Liver (tissue), 7 donors: ENCODE measurements at regions not wholly inside any gene's neighbourhood (a gene's known extent, or its start where the extent isn't known, plus 50 kb on each side); places are given as distances from the start of the nearest gene placed in this dataset.

Experiments used
- DNase-seq: peaks from one replicate; pipeline ENCODE4 v3.0.0-alpha.2; 2017; ENCODE audit warnings: low spot score
- H3K27ac ChIP-seq, 2 donors: one replicate each; pipeline ENCODE4 v1.7.0; 2013; ENCODE audit warnings: inconsistent platforms in 2 of 2, low read length in 2 of 2, control low read depth in 1 of 2, low read depth in 1 of 2, mild to moderate bottlenecking in 1 of 2
- H3K27me3 ChIP-seq, 4 donors: one replicate each; pipeline versions ENCODE4 v1.6.1 to v1.7.0; 2013; ENCODE audit warnings: low read length in 3 of 4, inconsistent platforms in 1 of 4, mild to moderate bottlenecking in 1 of 4, moderate library complexity in 1 of 4; ENCODE audit not compliant: control insufficient read depth in 4 of 4, insufficient read depth in 4 of 4
- H3K36me3 ChIP-seq, 4 donors: one replicate each; pipeline versions ENCODE4 v1.6.1 to v1.7.0; 2013; ENCODE audit warnings: low read length in 3 of 4, mild to moderate bottlenecking in 3 of 4, low read depth in 1 of 4, moderate library complexity in 1 of 4; ENCODE audit not compliant: control insufficient read depth in 4 of 4, insufficient read depth in 3 of 4
- H3K4me1 ChIP-seq, 4 donors: one replicate each; pipeline versions ENCODE4 v1.6.1 to v1.7.0; 2013; ENCODE audit warnings: low read length in 3 of 4, mild to moderate bottlenecking in 3 of 4, moderate library complexity in 1 of 4; ENCODE audit not compliant: control insufficient read depth in 4 of 4, insufficient read depth in 4 of 4
- H3K4me3 ChIP-seq, 3 donors: one replicate each; pipeline versions ENCODE4 v1.6.1 to v1.7.0; 2013; ENCODE audit warnings: low read length in 3 of 3, control low read depth in 1 of 3, low read depth in 1 of 3, mild to moderate bottlenecking in 1 of 3
- H3K9ac ChIP-seq, 2 donors: one replicate each; pipeline ENCODE4 v1.7.0; 2013; ENCODE audit warnings: low read length in 2 of 2, mild to moderate bottlenecking in 2 of 2, moderate library complexity in 2 of 2, control low read depth in 1 of 2, low read depth in 1 of 2
- H3K9me3 ChIP-seq, 4 donors: one replicate each; pipeline versions ENCODE4 v1.6.1 to v1.7.0; 2013; ENCODE audit warnings: low read length in 3 of 4; ENCODE audit not compliant: control insufficient read depth in 4 of 4
- ATF3 ChIP-seq: IDR thresholded peaks from 2 replicates; pipeline ENCODE4 v1.6.1; 2016; ENCODE audit warnings: antibody characterized with exemption
- EGR1 ChIP-seq, 2 donors: IDR thresholded peaks; 2 replicates each; pipeline ENCODE4 v1.6.1; 2016 to 2018; ENCODE audit warnings: antibody characterized with exemption in 2 of 2, low read depth in 2 of 2
- FOXA1 ChIP-seq: IDR thresholded peaks from 2 replicates; pipeline ENCODE4 v1.6.1; 2016; ENCODE audit warnings: antibody characterized with exemption
- FOXA2 ChIP-seq: IDR thresholded peaks from 2 replicates; pipeline ENCODE4 v1.6.1; 2016; ENCODE audit warnings: antibody characterized with exemption
- GABPA ChIP-seq, 2 donors: IDR thresholded peaks in 1 of 2; conservative IDR thresholded peaks in 1 of 2; 2 replicates each; pipeline ENCODE4 v1.6.1; 2016; ENCODE audit warnings: antibody characterized with exemption in 2 of 2, mild to moderate bottlenecking in 1 of 2, moderate library complexity in 1 of 2
- HNF4G ChIP-seq: IDR thresholded peaks from 2 replicates; pipeline ENCODE4 v1.6.1; 2016; ENCODE audit warnings: antibody characterized with exemption
- JUND ChIP-seq, 2 donors: IDR thresholded peaks; 2 replicates each; pipeline ENCODE4 v1.6.1; 2016; ENCODE audit warnings: antibody characterized with exemption in 2 of 2
- MAX ChIP-seq: IDR thresholded peaks from 2 replicates; pipeline ENCODE4 v1.6.1; 2016; ENCODE audit warnings: antibody characterized with exemption
- NR2F2 ChIP-seq: IDR thresholded peaks from 2 replicates; pipeline ENCODE4 v1.6.1; 2016; ENCODE audit warnings: antibody characterized with exemption
- RAD21 ChIP-seq, 2 donors: IDR thresholded peaks; 2 replicates each; pipeline ENCODE4 v1.6.1; 2016; ENCODE audit warnings: antibody characterized with exemption in 2 of 2, mild to moderate bottlenecking in 2 of 2
- REST ChIP-seq: IDR thresholded peaks from 2 replicates; pipeline ENCODE4 v1.6.1; 2016; ENCODE audit warnings: antibody characterized with exemption, mild to moderate bottlenecking
- RXRA ChIP-seq, 2 donors: IDR thresholded peaks; 2 replicates each; pipeline ENCODE4 v1.6.1; 2017 to 2018; ENCODE audit warnings: antibody characterized with exemption in 2 of 2, mild to moderate bottlenecking in 1 of 2
- SP1 ChIP-seq: IDR thresholded peaks from 2 replicates; pipeline ENCODE4 v1.6.1; 2018; ENCODE audit warnings: antibody characterized with exemption, mild to moderate bottlenecking
- TAF1 ChIP-seq: conservative IDR thresholded peaks from 2 replicates; pipeline ENCODE4 v1.6.1; 2016; ENCODE audit warnings: antibody characterized with exemption, mild to moderate bottlenecking
- YY1 ChIP-seq: IDR thresholded peaks from 2 replicates; pipeline ENCODE4 v1.6.1; 2016; ENCODE audit warnings: antibody characterized with exemption, mild to moderate bottlenecking
- ZBTB33 ChIP-seq: IDR thresholded peaks from 2 replicates; pipeline ENCODE4 v1.6.1; 2016; ENCODE audit warnings: antibody characterized with exemption
- WGBS: extraction: QIAGEN DNeasy Blood & Tissue Kit; methylation state at CpG from one replicate; pipeline ENCODE4 v1.1.7; 2013; 5-methylcytosine and 5-hydroxymethylcytosine counted together
- donor health status: healthy.
- donor health status: healthy.
- donor health status: healthy.
- donor health status: healthy.

GRCh38 chr2:160726046-160726445 is 232.4 kb upstream of the RBMS1 start:
- TF ChIP-seq REST: no peak
- TF ChIP-seq ATF3: no peak
- TF ChIP-seq FOXA1: no peak
- no peak for TF ChIP-seq GABPA (IDR thresholded peaks at IDR 0.05 in 1 of 2, conservative IDR thresholded peaks at IDR 0.05 in 1 of 2)
- TF ChIP-seq JUND (IDR thresholded peaks at IDR 0.05): no peak
- no peak for TF ChIP-seq TAF1
- no peak for TF ChIP-seq HNF4G
- no peaks in the 10 kb centered on the region for H3K36me3 ChIP-seq
- H3K27ac ChIP-seq: no peak overlapping the region
- no peak overlapping the region for H3K9ac ChIP-seq
- H3K9me3 ChIP-seq: no peaks in the 10 kb centered on the region
- H3K4me1 ChIP-seq: no peaks in the 10 kb centered on the region
- no peak for DNase-seq
- peaks cover 0 to 4% (median 0%) of the 10 kb centered on the region in 4 donors for H3K27me3 ChIP-seq
- no peak overlapping the region for H3K4me3 ChIP-seq
- 58% methylated on average over 1 of the region's 1 CpG for WGBS

- peaks cover 0 to 4% (median 0%) of the 10 kb centered on the region in 4 donors for H3K27me3 ChIP-seq
- H3K27ac ChIP-seq: no peak overlapping the region
- no peaks in the 10 kb centered on the region for H3K4me1 ChIP-seq
- no peaks in the 10 kb centered on the region for H3K9me3 ChIP-seq
- DNase-seq: no peak
- no peak overlapping the region for H3K9ac ChIP-seq
- H3K4me3 ChIP-seq: no peak overlapping the region
- WGBS: 59% methylated on average over 1 of the region's 1 CpG
- H3K36me3 ChIP-seq: no peaks in the 10 kb centered on the region
- no peak for TF ChIP-seq JUND (IDR thresholded peaks at IDR 0.05)
Measured at GRCh38 chr2:160730296-160730995, 236.8 kb upstream of the RBMS1 start.

GRCh38 chr2:160731415-160731814 is 237.8 kb upstream of the RBMS1 start:
- Histone ChIP-seq H3K9ac (no peak overlapping the region), H3K4me3 (no peak overlapping the region), H3K4me1 (no peaks in the 10 kb centered on the region), H3K36me3 (no peaks in the 10 kb centered on the region), H3K9me3 (no peaks in the 10 kb centered on the region), H3K27me3 (peaks cover 0 to 4% (median 0%) of the 10 kb centered on the region in 4 donors), H3K27ac (no peak overlapping the region)
- TF ChIP-seq NR2F2 (no peak), MAX (no peak), EGR1 (IDR thresholded peaks at IDR 0.05; ENCODE audit: low read depth in 2 of 2) (no peak), RAD21 (IDR thresholded peaks at IDR 0.05) (no peak), GABPA (IDR thresholded peaks at IDR 0.05 in 1 of 2, conservative IDR thresholded peaks at IDR 0.05 in 1 of 2) (no peak), FOXA1 (no peak), FOXA2 (no peak), YY1 (no peak), ZBTB33 (no peak), RXRA (IDR thresholded peaks at IDR 0.05) (no peak), SP1 (no peak)
- DNase-seq: no peak
